ENCODE measurements at regions not wholly inside any gene's neighbourhood (a gene's known extent, or its start where the extent isn't known, plus 50 kb on each side); places are given as distances from the start of the nearest gene placed in this dataset.
A peak's percentile ranks its signal among the peaks of the same experiment; 100 is the strongest.

- Mint-ChIP-seq H3K27ac (no peak overlapping the region), H3K36me3 (ENCODE audit: low read depth) (no peaks in the 10 kb centered on the region), H3K4me1 (peaks cover 7% of the 10 kb centered on the region), H3K9me3 (no peaks in the 10 kb centered on the region; the same call in 2 of the 3 replicates), H3K27me3 (ENCODE audit: insufficient read depth, low read depth, poor library complexity) (peaks cover 4% of the 10 kb centered on the region), H3K4me3 (no peak overlapping the region)
- H3K4me2 ChIP-seq, result no peak overlapping the region
- no peaks in the 10 kb centered on the region for H3K27me3 ChIP-seq (ENCODE audit: insufficient read depth)
- H3K27ac ChIP-seq (ENCODE audit: low read depth), result no peak overlapping the region
- H3K79me2 ChIP-seq (replicated peaks; ENCODE audit: insufficient read depth), result no peaks in the 10 kb centered on the region
- H3K9me2 ChIP-seq (ENCODE audit: insufficient read depth), result 0 out of 2 replicates have a peak, but pooled peaks cover 2% of the 10 kb centered on the region
- H3K4me3 ChIP-seq, result no peak overlapping the region
- TF ChIP-seq JUNB (IDR thresholded peaks at IDR 0.05; ENCODE audit: unreplicated experiment) (no peak), EZH2phosphoT487 (IDR thresholded peaks at IDR 0.05; ENCODE audit: unreplicated experiment) (no peak), ZNF114 (CRISPR knock-in tag; IDR thresholded peaks at IDR 0.05) (no peak), ZNF462 (CRISPR knock-in tag; IDR thresholded peaks at IDR 0.05) (no peak), ETS1 (IDR thresholded peaks at IDR 0.05) (no peak), STAT1 (IDR thresholded peaks at IDR 0.05; ENCODE audit: unreplicated experiment) (no peak), ZNF331 (CRISPR knock-in tag; IDR thresholded peaks at IDR 0.05; ENCODE audit: low read depth) (no peak)
- ATAC-seq (peak; percentile 70), DNase-seq (ENCODE audit: low spot score) (peak; percentile 29)
- no peaks in the 10 kb centered on the region for H3K4me1 ChIP-seq (ENCODE audit: insufficient read depth)
- H4K20me1 ChIP-seq (replicated peaks; ENCODE audit: insufficient read depth), result no peaks in the 10 kb centered on the region
- no peaks in the 10 kb centered on the region for H3F3A ChIP-seq (replicated peaks; ENCODE audit: low read depth)
- H2AFZ ChIP-seq, result peak overlapping the region; percentile 38; the same call in 1 of the 2 replicates
- H3K36me3 ChIP-seq (ENCODE audit: insufficient read depth), result no peaks in the 10 kb centered on the region
These were observed 88.6 kb upstream of the RASGRF1 start for GRCh38 chr15:79179108-79179561.
